ENCODE measurements at regions not wholly inside any gene's neighbourhood (a gene's known extent, or its start where the extent isn't known, plus 50 kb on each side); places are given as distances from the start of the nearest gene placed in this dataset.

- TF ChIP-seq CTCF (IDR thresholded peaks at IDR 0.05) (no peak), POLR2A (IDR thresholded peaks at IDR 0.05) (no peak)
Observed at GRCh38 chr7:136045181-136045580, 68.0 kb upstream of the MTPN start.

Data from esophagus squamous epithelium (tissue), 4 donors.